Heart left ventricle (tissue), 13 donors: ENCODE measurements at regions not wholly inside any gene's neighbourhood (a gene's known extent, or its start where the extent isn't known, plus 50 kb on each side); places are given as distances from the start of the nearest gene placed in this dataset.

Experiments
- CTCF ChIP-seq, 12 donors: fragments of 200-600 bp; sonication (generic) in 4 of 12; IDR thresholded peaks; one replicate each; pipeline versions ENCODE4 v1.5.0 to v1.8.0; 2018 to 2022; ENCODE audit warnings: antibody characterized with exemption in 12 of 12, mild to moderate bottlenecking in 5 of 12
- POLR2A ChIP-seq, 2 donors: fragments of 450-650 bp; IDR thresholded peaks; one replicate each; pipeline ENCODE4 v1.6.1; 2017; ENCODE audit warnings: antibody characterized with exemption in 2 of 2, mild to moderate bottlenecking in 2 of 2, moderate library complexity in 2 of 2
- donor health status: ischemic (EF 13 %, LVEDD 7.1; RV severe dilation, severe dysfunction).
- donor health status: DM: no; HTN: yes; CAD: no.
- donor health status: DM: no; HTN: no; CAD: no.
- donor health status: ischemic (EF 25% LVEDD 6.9; RV normal size, moderate dysfunction).
- donor health status: ischemic (EF 25% LVEDD 5.7; RV mildly dilated, moderate dysfunction).
- donor health status: ischemic (EF 35%, LVEDD 5.7; RV mildly dilated, moderate dysfunction).
- donor health status: nonischemic (EF 11% LVEDD 7.7; RV severe dilation, severe dysfunction).
- donor health status: DM: yes; HTN: yes; CAD: no.
- donor health status: PGD.
- donor health status: ischemic (EF 29% LVEDD 5.4; RV normal size, mild dysfunction).
- donor health status: nonischemic (EF 23%, LVEDD 6.1; RV moderate dilation, normal function).

- no peak for TF ChIP-seq CTCF (IDR thresholded peaks at IDR 0.05)
- TF ChIP-seq POLR2A (IDR thresholded peaks at IDR 0.05) = no peak
Observed at GRCh38 chr16:59634004-59634579, 900.0 kb upstream of the GOT2 start.
